Ishikawa (cell line): ENCODE measurements at regions not wholly inside any gene's neighbourhood (a gene's known extent, or its start where the extent isn't known, plus 50 kb on each side); places are given as distances from the start of the nearest gene placed in this dataset.

Experiments used
- EGR1 ChIP-seq: IDR thresholded peaks from 2 replicates; pipeline ENCODE4 v1.6.1; 2012
- FOXM1 ChIP-seq: IDR thresholded peaks from 2 replicates; pipeline ENCODE4 v1.6.1; 2012; ENCODE audit warnings: low read depth, borderline replicate concordance
- TAF1 ChIP-seq: IDR thresholded peaks from 2 replicates; pipeline ENCODE4 v1.6.1; 2012; ENCODE audit warnings: low read depth, mild to moderate bottlenecking
- YY1 ChIP-seq: IDR thresholded peaks from 2 replicates; pipeline ENCODE4 v1.6.1; 2012; ENCODE audit warnings: low read depth

DNA sequence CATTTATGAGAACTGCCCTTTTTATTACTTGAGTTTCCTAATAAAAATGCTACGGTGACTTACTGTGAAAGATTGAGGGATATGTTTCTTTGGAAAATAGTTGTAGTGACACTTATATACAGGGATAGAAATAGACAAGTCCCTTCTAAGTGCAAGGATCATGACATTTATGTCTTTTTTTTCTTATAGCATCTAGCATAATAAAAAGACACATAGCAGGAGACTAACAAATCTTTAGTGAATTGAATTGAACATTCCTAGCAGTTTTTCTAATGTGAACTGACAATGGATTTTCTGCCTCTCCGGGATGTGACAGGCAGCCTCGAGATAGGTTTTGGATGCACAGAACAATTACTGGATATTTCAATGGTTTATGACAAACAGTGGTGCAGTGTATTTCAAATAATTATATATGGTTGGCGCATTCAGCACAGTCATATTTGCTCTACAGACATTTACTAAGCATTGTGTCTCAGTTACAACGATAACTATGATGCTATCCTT, 562.8 kb downstream of the ADCYAP1 start:
- no peak for TF ChIP-seq YY1
- TF ChIP-seq FOXM1, result no peak
- TF ChIP-seq TAF1, result no peak
- no peak for TF ChIP-seq EGR1
